ENCODE measurements at regions not wholly inside any gene's neighbourhood (a gene's known extent, or its start where the extent isn't known, plus 50 kb on each side); places are given as distances from the start of the nearest gene placed in this dataset.

GRCh38 chr10:128854963-128855362 is 612.1 kb upstream of the MGMT start:
- DNase-seq (ENCODE audit: low read depth) = peak; percentile 59
- H3K4me3 ChIP-seq (replicated peaks; ENCODE audit: low read depth, low read length) = no peak overlapping the region
- TF ChIP-seq, protein P1, sequence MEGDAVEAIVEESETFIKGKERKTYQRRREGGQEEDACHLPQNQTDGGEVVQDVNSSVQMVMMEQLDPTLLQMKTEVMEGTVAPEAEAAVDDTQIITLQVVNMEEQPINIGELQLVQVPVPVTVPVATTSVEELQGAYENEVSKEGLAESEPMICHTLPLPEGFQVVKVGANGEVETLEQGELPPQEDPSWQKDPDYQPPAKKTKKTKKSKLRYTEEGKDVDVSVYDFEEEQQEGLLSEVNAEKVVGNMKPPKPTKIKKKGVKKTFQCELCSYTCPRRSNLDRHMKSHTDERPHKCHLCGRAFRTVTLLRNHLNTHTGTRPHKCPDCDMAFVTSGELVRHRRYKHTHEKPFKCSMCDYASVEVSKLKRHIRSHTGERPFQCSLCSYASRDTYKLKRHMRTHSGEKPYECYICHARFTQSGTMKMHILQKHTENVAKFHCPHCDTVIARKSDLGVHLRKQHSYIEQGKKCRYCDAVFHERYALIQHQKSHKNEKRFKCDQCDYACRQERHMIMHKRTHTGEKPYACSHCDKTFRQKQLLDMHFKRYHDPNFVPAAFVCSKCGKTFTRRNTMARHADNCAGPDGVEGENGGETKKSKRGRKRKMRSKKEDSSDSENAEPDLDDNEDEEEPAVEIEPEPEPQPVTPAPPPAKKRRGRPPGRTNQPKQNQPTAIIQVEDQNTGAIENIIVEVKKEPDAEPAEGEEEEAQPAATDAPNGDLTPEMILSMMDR (IDR thresholded peaks at IDR 0.05; ENCODE audit: low read length, missing control alignments) = no peak

GRCh38 chr10:128855618-128856428 is 611.2 kb upstream of the MGMT start:
- TF ChIP-seq, protein P1 (IDR thresholded peaks at IDR 0.05; ENCODE audit: low read length, missing control alignments) = no peak
- DNase-seq (ENCODE audit: low read depth) = no peak
- no peak overlapping the region for H3K4me3 ChIP-seq (replicated peaks; ENCODE audit: low read depth, low read length)

DNA sequence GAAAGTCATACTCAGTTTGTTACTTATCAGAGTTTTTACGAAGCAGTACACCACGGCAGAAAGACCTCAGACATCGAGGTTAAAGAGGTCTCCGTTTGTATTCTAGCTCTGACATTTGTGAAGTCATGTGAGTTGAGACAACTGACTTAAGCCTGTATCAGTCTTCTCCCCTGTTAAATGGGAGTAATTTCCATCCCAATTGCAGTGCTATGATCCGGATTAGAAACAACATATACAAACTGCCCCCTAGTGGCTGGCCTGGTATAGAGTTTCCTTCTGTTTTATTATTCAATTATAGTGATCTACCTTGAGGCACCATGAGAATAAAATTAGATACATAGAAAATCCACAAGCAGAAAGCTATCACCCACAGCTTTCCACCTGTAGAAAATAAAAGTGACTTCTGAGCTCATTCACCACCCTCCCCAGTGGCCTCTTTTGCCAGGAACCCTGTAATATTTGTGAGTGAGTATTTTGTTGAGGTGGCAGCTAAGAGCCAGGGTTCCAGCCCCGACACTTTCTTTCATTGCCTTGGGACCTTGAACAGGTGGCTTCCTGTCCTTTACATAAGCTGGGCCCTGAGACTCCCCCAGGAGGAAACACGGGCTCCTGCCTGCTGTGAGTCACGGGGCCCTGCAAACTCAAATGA is 607.2 kb upstream of the MGMT start:
- TF ChIP-seq, protein P1 (IDR thresholded peaks at IDR 0.05; ENCODE audit: low read length, missing control alignments) = peak; percentile 50
- peak; percentile 25 for DNase-seq (ENCODE audit: low read depth)
- no peak overlapping the region for H3K4me3 ChIP-seq (replicated peaks; ENCODE audit: low read depth, low read length)

GRCh38 chr10:128860574-128860973 is 606.5 kb upstream of the MGMT start:
- no peak overlapping the region for H3K4me3 ChIP-seq (replicated peaks; ENCODE audit: low read depth, low read length)
- TF ChIP-seq, protein P1 (IDR thresholded peaks at IDR 0.05; ENCODE audit: low read length, missing control alignments) = no peak
- no peak for DNase-seq (ENCODE audit: low read depth)

GRCh38 chr10:128861018-128861901 is 605.8 kb upstream of the MGMT start:
- H3K4me3 ChIP-seq (replicated peaks; ENCODE audit: low read depth, low read length) = no peak overlapping the region
- no peak for DNase-seq (ENCODE audit: low read depth)
- TF ChIP-seq, protein P1 (IDR thresholded peaks at IDR 0.05; ENCODE audit: low read length, missing control alignments) = no peak

DNA sequence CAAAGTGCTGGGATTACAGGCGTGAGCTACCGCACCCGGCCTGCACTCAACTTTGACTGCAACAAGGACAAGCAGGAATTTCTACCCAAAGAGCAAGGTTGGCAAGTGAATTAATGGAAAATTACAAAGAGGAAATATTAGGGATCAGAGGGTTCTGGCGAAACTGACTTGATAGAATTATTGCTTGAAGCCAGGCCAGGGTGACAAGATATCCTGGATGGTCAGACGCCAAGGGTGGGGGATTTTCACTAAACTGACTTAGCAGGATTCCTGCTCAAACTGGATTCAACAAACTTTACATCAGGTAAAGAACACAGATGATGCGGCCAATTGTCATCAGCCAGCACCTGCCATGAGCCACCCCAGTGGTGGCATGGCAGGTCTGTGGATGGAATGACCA is 603.6 kb upstream of the MGMT start:
- no peak overlapping the region for H3K4me3 ChIP-seq (replicated peaks; ENCODE audit: low read depth, low read length)
- TF ChIP-seq, protein P1 (IDR thresholded peaks at IDR 0.05; ENCODE audit: low read length, missing control alignments) = no peak
- no peak for DNase-seq (ENCODE audit: low read depth)

All from fibroblast of pulmonary artery (primary cell).